ENCODE measurements at regions not wholly inside any gene's neighbourhood (a gene's known extent, or its start where the extent isn't known, plus 50 kb on each side); places are given as distances from the start of the nearest gene placed in this dataset.
A peak's percentile ranks its signal among the peaks of the same experiment; 100 is the strongest.

GRCh38 chr13:34547929-34548328, 394.1 kb upstream of the NBEA start:
- no peak for DNase-seq (ENCODE audit: low read depth in 2 of 2)

- DNase-seq (ENCODE audit: low read depth in 2 of 2) = no peak
Measured at GRCh38 chr13:34553376-34553775, 388.7 kb upstream of the NBEA start.

- no peak for DNase-seq (ENCODE audit: low read depth in 2 of 2)
Measured at GRCh38 chr13:34555988-34556387, 386.1 kb upstream of the NBEA start.

DNA sequence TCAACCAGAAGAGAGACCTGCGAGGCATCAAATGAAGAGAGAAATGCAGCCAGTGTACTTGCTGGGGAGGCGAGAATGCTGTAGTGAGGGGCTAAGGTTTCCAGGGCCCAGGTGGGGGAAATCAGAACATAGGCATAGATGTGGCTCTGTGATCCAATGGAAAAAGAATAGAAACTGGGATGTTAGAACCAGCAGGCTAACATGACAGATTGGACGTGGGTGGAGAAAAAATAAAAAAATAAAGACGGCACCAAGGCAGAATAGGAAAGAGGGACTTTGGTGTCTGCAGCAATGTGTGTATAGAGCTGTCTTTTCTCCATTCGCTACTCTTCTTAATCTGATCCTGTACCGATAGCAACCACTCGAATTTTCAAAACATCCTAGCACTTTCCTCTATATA, 381.0 kb upstream of the NBEA start:
- no peak for DNase-seq (ENCODE audit: low read depth in 2 of 2)

GRCh38 chr13:34567597-34567996, 374.5 kb upstream of the NBEA start:
- DNase-seq (ENCODE audit: low read depth in 2 of 2) = no peak

- no peak for DNase-seq (ENCODE audit: low read depth in 2 of 2)
Measured at GRCh38 chr13:34570698-34571353, 371.2 kb upstream of the NBEA start.

DNA sequence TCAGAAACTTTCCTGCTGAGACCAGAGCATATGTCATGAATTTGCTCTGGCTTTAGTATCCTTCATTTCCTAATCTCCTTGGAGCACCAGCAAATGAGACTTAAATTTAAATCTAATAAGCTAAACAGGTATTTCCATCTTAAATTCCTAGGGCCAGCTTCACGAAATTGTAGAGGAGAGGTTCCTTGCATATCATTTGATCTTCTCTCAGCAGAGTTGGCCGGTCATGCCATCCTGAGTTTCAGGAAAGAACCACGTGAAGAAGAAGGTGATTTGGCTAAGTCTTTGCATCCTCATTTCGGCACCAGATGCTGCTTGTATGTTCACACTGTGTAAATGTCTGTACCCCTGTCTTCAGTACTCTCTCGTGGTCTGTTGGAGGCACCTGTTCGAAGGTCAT, 370.4 kb upstream of the NBEA start:
- no peak for DNase-seq (ENCODE audit: low read depth in 2 of 2)

- no peak for DNase-seq (ENCODE audit: low read depth in 2 of 2)
Measured at GRCh38 chr13:34577051-34577450, 365.0 kb upstream of the NBEA start.

GRCh38 chr13:34578471-34578870, 363.6 kb upstream of the NBEA start:
- no peak for DNase-seq (ENCODE audit: low read depth in 2 of 2)

DNA sequence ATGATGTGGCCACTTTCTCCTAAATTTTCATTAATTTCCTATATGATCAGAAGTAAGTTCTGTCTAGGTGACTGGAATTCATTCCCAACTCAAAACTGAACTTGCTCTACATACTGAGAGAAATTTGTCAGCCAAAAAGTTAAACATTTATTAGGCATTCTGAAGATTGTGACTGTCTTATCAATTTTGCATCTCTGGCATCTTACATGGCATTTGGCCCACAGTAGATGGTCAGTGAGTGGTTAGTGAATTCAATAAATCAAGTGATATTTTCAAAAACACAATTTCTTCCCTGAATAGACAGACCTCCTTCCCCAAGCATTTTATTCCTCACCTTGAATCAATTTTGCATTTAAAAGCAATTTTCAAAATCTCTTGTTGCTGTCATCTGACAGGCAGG, 363.2 kb upstream of the NBEA start:
- no peak for DNase-seq (ENCODE audit: low read depth in 2 of 2)

- DNase-seq (ENCODE audit: low read depth in 2 of 2) = no peak
Measured at GRCh38 chr13:34583181-34583580, 358.9 kb upstream of the NBEA start.

DNA sequence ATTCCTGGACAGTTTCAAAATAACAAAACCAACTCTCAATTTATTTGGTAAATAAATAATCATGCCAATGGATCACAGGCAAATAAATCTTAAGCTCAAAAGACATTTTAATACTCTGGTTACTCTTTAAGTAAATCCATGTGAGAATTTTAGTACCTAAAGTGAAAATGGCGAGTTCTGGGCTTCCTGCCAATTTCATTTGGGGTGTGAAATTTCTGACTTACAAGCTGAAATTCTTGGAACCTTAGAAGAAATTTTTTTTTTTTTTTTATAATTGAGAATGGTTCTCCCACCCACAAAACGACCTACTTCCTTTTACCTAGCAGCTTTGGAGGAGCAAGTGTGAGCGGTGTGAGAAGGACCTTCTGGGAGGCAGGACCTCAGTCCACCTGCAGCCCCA, 354.5 kb upstream of the NBEA start:
- peak; percentile 35 to 45 for DNase-seq (ENCODE audit: low read depth in 2 of 2)

- DNase-seq (ENCODE audit: low read depth in 2 of 2) = no peak
Measured at GRCh38 chr13:34588362-34588761, 353.7 kb upstream of the NBEA start.

- no peak for DNase-seq (ENCODE audit: low read depth in 2 of 2)
Measured at GRCh38 chr13:34589581-34589980, 352.5 kb upstream of the NBEA start.

DNA sequence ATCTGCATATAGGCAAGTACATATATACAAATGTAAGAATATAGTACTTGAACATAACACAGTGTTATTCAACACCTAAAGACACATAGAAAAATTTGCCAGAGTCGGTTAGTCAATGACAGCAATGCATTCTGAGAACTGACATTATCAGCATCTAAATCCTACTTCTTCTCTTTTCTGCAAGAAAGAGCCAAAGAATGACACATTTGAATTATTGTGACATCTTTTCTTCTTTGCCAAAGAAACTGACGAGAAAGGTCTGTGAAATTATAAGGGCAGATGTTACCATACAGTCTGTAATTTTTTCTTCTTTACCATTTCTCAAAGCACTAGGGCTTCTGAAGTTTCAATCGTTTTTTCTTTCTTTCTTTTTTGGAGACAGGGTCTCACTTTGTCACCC, 350.9 kb upstream of the NBEA start:
- DNase-seq (ENCODE audit: low read depth in 2 of 2) = no peak

DNA sequence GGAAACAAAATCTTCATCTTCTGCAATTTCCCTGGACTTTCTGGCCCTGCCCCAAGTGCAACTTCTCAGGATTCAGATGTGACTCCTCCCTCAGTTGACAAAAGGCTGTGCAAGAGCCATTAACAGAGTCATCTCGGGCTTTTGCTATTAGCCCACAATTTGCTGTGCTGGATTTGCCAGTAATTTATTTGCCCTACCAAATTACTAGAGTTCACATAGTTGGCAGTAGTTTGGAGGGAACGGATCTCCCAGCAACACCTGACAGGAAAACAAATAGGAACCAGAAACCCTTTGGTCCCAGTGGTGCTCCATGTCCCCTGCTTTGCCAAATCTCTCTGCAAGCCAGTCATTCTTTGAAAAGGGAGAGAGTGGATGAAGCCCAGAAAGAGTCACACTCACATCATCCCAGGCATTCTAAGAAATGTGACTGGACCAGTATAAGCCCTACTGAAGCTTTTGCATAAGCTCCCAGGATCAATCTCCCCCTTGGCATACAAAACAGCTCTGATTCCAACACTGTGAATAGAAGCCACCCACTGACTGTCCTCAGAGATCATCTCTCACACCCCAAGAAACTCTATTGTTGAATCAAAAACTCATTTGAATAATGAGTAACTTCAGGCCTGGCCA, 350.1 kb upstream of the NBEA start:
- no peak for DNase-seq (ENCODE audit: low read depth in 2 of 2)

GRCh38 chr13:34593658-34594057, 348.4 kb upstream of the NBEA start:
- no peak for DNase-seq (ENCODE audit: low read depth in 2 of 2)

DNA sequence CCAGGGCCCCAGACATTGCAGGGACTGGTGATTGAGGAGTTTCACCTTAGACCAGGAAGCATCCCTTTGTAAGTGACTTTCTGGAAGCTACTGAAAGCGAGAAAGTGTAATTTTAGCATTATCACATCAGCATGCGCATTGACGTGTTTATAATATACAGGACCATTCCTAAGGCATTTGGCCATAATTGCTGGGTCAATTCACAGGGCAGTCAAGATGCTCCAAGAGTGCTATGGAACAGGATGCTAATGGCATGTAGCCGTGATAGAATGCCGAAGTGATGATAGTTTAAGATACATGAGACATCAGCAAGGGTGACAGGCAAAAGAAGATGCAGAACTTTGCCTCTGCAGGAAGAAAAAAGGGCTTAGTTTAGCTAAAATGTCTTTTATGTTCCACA, 347.6 kb upstream of the NBEA start:
- DNase-seq (ENCODE audit: low read depth in 2 of 2) = no peak

- no peak for DNase-seq (ENCODE audit: low read depth in 2 of 2)
Measured at GRCh38 chr13:34608331-34608730, 333.7 kb upstream of the NBEA start.

DNA sequence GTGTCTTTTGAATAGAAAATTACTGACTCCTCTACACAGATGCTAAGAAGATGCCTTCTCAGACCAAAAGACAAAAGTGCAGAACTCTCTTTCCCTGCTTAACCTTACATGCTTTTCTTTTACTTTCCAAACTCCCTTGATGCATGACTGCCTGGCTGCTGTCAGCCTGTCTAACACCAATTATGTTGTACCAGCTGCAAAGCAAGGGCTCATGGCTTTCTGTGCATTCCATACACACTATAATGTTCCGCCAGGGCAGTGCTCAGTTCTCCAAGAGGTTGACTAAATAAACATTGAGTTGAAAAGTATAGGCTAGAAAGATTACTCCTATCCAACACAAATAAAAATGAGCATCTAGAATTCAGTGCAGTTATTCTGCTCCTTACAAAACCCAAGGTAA, 330.4 kb upstream of the NBEA start:
- no peak for DNase-seq (ENCODE audit: low read depth in 2 of 2)

GRCh38 chr13:34617473-34618083, 324.5 kb upstream of the NBEA start:
- DNase-seq (ENCODE audit: low read depth in 2 of 2) = peak; percentile 9 to 21

DNA sequence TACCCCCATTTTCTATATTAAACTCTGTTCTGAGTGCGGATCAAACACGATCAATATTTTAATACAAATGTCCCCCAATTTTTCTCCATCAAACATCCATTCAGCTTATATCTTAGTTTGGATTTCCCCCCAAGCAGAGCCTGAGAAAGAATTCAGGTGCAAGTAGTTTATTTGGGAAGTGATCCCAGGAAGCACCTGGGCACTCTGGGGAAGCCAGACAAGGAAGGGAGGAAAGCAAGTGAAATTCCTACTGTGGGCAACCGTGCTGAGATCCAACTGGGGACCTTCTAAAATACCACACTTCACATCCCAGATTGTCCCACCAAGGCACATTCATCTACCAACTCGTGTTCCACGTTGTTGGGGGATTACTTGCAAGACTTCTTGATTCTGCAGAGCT, 323.4 kb upstream of the NBEA start:
- DNase-seq (ENCODE audit: low read depth in 2 of 2) = no peak

DNA sequence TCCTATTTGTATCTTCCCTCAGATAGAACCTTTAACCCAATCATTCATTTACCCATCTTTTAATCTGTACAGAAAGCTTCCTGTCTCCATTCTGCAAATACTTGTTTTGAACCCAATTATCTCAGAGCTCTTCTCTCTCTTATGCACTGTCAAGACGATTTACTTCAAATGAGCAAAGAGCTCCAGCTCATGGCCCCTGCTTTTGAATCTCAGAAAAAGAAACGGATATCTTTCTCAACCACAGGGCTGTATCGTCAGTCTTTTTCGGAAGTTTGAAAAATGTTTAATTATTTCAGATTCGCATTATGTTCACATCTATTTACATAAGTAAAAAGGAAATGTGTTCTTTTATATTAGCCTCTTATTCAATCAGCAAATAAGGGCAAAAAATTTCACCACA, 322.7 kb upstream of the NBEA start:
- no peak for DNase-seq (ENCODE audit: low read depth in 2 of 2)

Measured in fibroblast of skin of left biceps (primary cell).